DMS 273 treated with DMSO at 0.1 percent for 48 hours (cell line): ENCODE measurements at regions not wholly inside any gene's neighbourhood (a gene's known extent, or its start where the extent isn't known, plus 50 kb on each side); places are given as distances from the start of the nearest gene placed in this dataset.
"Not testable (repeated sequence)": the region's sequence is repeated elsewhere in the genome, so short reads cannot be mapped to it uniquely, and the experiment has no call there.

Experiments used
- DNase-seq: peaks from one replicate; lab custom pipeline; 2025; lab: John Stamatoyannopoulos, UW

DNA sequence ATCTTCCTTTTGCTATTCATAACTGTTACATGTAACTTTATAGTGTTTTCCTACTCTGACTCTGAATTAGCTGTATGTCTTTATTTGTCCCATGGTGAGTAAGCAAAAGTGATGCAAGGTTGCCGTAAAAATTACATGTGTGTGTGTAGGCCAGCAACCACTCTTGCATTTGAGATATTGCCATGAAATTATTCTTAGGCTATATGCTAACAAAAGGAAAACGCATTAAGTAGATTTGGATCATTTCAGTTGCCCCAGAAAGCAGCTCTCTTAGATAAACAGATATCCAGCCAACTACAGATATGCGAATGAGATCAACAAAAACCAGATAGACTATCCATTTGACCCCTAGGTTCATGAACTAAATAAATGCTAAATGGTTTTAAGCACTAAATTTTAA is 73.6 kb downstream of the CYLC2 start:
- DNase-seq = no peak

DNA sequence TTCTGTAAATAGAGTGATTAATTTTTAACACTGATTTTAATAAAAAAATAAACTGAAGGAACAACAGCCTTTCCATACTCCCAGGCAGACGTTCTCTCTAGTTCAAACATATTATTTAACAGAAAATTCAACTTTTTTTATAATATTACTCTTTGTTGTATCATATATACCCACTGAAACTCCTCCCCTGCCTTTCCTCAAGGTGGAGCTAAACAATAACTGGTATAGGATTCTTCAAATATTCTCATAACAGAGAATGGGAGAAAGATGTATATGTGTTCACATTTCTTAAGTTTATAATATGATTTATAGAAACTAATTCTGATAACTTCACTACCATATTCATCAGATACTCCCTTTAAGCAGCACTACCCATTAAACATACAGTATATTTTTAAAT is 83.4 kb downstream of the CYLC2 start:
- DNase-seq = no peak

DNA sequence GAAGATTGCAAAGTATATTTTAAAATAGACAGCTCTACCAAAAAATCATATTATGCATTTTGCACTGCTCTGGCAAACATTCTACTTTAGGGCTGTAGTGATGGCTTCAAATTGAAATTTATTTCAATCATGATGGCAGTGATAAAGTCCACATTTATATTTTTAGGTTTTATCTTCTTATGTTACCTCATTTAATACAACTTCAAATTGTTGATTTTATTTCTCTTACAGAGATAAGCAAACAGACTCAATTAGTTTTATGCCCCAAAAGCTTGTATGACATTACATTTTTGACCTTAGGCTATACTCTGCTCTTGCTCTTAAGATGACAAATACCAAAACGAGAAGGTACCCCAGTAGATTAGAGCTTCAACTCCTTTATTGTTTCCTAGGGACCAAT is 87.4 kb downstream of the CYLC2 start:
- no peak for DNase-seq

DNA sequence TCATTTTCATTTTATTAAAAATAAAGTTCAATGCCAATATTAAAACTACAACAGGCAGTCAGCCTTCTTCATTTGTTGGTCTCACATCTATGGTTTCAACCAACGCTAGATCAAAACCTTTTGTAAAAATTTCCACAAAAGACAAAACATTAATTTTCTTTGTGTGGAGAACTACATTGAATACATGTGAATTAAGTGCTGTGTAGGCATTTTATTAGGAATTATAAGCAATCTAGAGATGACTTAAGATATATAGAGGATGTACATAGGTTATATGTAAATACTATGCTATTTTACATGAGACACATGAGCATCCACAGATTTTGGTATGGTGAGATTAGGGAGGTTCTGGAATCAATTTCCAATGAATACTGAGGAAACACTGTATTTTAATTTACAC is 94.2 kb downstream of the CYLC2 start:
- no peak for DNase-seq

DNA sequence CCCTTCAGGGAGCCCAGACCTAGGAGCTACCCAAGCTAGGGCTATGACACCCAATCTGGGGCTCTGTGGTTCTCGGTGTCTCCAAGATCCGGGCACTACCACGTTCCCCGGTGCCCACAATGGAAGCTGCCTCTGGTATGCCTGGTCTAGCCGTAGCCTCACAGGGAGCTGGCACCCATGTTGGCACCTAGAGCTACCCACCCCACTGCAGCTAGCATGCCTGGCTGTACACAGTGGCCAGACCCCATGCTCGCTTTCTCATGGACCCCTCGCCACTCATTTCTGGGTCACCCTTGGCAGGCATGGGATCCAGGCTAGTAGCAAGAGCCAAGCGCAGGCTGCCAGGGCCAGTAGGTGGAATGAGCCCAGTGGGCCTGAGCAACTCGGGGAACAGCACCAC is 109.0 kb downstream of the CYLC2 start:
- DNase-seq = no peak

DNA sequence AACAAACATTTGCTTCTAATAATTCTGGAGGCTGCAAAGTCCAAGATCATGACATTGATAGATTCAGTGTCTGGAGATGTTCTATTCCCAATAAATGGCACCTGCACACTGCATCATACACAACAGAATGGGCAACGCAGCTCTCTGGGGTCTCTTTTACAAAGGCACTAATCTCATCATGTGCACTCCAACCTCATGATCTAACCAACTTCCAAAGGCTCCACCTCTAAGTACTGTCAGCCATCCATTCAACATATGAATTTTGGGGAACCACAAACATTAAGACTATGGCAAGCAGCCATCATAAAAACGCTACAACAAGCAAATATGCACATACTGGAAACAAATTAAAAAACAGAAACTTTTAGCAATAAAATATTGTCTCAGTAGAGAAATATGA is 121.1 kb downstream of the CYLC2 start:
- DNase-seq = no peak

DNA sequence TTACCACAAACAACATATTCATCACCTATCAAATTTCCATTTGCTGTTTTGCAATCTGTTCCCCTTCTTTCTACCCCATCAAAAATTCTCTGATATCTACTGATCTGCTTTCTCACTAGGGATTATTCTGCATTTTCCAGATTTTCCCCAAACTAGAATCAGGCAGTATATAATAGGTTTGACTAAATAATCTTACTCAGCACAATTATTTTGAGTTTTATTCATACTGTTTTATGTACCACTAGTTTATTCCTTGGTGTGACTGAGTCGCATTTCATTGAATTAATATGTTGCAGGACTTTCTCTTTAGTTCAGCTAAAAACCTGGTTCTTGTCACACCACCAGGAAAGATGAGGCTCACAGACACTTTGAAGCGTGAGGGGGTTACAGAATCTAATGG is 131.4 kb downstream of the CYLC2 start:
- no peak for DNase-seq

DNA sequence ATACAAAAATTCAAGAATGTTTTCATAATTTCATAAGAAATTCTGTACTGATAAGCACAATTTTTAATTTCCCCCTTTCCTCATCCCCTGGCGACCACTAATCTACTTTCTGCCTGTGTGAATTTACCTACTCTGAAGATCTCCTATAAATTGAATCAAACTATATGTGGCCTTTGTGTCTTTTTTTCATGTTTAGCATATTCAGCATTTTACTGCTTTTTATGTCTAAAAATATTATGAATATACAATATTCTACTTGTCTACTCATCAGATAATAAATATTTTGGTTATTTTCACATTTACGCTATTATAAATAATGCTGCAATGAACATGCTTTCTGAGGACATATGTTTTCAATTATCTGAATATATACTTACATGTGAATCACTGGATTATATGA is 144.8 kb downstream of the CYLC2 start:
- DNase-seq = no peak

DNA sequence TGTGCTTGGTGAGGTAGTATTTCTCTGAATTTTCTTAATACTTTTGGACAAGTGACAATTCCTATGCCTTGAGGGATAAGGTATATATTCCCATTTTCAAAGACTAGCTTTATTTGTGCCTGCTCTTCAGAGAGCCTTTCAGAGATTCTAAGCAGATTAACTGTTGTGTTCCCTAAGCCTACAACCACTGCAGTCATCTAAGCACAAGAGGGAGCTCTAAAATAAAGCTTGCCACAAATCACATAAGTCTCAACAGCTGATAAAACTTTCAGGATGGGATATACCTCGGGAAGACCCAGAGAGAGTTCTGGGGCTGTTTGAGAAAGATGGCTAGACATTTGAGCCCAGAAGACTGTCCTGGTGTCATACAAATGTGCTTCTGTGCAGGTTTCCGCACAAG is 157.3 kb downstream of the CYLC2 start:
- DNase-seq = no peak

DNA sequence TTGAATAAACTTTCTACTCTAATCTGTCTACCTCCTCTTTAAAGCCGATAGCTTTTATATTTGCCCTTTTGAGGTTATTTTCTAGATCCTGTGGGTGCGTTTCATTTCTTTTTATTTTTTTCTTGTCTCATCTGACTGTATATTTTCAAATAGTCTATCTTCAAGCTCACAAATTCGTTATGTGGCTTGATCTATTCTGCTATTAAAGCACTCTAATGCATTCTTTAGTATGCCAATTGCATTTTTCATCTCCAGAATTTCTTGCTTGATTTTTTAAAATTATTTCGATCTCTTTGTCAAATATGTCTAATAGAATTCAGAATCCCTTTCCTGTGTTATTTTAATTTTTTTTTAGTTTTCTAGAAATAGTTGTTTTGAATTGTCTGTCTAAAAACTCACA is 172.4 kb downstream of the CYLC2 start:
- DNase-seq = no peak

DNA sequence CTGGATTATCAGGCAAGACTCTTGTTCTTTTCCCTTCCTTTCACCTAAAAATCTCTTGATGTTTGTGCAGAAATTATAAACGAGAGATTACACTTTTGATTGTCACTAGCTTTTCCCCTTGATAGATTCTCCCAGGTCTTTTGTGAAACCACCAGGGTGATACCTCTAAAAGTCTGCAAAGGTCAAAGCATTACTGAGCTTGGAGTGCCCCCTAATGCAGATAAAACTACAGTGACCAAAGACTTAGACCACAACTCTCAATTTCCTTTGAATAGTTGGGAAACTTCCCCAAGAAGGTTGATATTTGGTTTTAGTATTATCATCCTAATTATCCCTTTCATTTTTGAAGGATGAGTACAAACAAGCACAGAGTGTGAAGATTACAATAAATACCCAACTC is 173.1 kb downstream of the CYLC2 start:
- no peak for DNase-seq

DNA sequence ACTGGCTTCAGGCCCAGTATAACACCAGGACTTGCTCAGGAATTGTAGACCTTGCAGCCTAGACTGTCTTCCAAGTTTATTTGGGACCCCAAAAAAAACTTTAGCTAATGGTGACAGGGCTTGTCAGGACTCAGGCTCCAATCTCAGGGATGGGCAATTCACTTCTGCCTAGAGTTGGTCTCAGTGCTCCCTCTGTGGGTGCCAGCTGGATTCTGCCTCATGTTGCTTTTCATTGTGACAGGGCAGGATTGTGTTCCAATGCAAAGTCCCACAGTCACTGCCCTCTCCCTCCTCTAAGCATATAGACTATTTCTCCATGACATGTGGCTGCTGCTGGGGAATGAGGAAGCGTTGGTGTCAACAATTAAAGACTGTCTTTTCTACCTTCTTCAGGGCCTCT is 174.7 kb downstream of the CYLC2 start:
- no peak for DNase-seq

DNA sequence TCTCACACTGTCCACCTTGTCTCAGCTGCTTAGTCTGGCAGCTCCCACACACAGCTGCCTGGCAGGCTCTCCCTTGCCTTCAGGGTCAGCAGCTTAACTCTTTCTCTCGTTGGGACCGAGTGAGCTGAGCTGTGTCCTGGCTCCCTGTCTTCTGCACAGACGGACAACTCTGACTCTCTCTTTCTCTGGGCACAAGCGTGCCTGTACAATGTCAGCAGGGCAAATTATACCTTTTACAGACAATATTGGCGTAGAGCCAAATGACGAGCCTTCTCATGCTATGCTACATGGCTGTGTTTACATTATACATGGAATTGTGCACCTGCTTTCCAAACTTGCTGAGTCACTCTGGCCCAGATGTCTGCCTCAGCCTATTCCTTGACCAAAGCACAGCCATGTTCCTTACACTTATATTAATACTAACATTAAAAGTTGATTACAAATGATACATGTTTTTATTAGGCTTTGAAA is 188.6 kb downstream of the CYLC2 start:
- DNase-seq = no peak

DNA sequence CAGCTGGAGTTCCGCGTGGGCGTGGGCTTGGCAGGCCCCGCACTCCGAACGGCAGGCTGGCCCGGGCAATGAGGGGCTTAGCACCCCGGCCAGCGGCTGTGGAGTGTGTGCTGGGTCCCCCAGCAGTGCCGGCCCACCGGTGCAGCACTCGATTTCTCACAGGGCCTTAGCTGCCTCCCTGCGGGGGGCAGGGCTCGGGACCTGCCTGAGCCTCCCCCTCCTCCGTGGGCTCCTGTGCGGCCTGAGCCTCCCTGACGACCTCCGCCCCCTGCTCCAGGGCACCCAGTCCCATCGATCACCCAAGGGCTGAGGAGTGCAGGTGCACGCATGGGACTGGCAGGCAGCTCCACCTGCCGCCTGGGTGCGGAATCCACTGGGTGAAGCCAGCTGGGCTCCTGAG is 191.8 kb downstream of the CYLC2 start:
- DNase-seq = no peak

DNA sequence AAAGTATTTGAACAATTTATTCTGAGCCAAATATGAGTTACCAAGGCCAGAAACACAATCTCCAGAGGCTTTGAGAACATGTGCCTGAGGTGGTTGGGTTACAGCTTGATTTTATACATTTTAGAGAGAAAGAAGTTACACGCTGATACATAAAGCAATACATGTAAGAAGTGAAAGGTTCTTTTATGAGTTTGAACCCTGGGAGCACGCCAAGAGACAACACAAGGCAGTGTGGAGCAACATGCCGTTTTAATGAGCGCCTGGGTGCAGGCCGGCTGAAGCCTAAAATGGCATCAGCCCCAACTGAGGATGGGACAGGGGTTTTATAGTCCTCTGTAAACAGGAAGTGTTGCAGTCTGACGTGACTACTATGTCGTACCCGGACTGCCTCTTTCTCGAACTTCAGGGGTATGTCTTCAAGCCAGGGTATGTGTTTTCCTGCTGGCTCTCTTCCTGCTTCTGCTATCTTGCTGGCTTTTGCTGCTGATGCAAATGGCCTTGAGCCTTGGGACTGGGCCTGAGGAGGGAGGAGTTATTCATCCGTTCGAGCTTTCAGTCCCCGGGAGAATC is 193.7 kb downstream of the CYLC2 start:
- no peak for DNase-seq

DNA sequence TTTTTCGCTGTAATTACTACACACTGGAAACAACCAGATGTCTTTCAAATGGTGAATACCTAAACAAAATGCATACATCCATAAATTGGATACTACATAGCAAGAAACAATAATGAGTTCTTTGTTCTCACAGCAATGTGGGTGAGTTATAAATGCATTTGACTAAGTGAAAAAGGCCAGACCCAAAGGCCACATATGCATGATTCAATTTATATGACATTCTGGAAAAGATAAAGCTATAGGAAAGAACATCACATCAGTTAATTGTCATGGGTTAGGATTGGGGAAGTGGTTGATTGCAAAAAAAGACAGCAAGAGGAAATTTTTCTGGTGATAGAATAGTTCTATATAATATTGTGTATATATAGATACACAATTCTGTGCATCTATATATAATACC is 198.9 kb downstream of the CYLC2 start:
- DNase-seq = no peak

DNA sequence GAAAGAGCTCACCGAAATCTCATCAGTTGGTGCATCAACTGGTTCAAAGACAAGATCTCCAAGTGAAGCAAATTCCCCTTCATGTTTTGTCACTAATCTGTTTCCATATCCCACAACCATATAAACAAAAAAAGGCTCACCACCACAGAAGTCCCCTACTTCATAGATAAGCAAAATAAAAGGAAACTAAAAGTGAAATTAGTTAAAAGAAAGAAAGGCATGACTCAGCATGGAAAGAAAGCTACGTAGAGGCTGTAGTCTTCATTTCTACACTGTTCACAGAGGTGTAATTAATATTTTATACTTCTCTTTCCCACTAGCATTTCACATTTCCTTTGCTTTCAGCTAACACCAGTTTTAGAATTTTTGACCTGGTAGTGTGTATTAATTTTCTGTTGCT is 208.0 kb downstream of the CYLC2 start:
- DNase-seq = no peak

DNA sequence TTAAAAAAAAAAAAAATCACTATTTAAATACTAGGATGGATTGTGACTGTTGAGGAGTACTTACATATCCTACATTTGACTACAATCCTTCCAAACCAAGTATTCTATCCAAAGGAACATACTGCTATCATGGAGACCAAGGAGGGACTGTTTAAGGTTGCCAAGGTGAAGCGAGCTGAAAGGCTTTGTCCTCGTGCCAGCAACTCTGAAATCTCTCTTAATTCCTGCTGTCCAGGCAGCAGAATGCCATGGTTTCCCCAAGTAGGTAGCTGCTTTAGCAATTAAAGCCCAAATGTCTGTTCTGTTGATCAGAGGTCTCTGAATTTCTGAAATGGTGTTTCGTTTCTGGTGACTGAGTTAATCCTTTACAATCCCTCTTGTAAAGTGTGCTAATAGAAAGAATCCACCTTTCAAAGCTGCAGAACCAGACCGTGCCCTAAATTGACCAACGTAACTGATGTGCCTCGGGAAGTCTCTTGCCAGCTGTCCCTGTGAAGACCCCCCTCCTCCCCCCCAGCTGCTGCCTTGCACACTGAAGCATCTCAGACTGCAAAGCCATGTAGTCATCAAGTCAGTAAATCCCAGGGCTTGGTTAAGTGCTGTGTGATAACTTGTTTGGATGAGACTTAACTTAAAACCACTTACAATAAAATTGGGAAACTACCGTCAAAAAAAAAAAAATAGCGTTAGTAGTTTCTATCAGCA is 210.9 kb downstream of the CYLC2 start:
- DNase-seq = not testable (repeated sequence)

DNA sequence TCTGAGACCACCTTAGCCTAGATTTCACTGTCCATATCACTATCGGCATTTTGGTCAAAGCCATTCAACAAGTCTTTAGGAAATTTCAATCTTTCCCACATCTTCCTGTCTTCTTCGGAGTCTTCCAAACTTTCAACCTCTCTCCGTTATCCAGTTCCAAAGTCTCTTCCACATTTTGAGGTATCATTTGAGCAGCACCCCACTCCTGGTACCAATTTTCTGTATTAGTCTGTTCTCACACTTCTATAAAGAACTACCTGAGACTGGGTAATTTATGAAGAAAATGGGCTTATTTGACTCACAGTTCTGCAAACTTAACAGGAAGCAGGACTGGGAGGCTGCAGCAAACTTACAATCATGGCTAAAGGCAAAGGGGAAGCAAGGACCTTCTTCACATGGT is 215.5 kb downstream of the CYLC2 start:
- no peak for DNase-seq

DNA sequence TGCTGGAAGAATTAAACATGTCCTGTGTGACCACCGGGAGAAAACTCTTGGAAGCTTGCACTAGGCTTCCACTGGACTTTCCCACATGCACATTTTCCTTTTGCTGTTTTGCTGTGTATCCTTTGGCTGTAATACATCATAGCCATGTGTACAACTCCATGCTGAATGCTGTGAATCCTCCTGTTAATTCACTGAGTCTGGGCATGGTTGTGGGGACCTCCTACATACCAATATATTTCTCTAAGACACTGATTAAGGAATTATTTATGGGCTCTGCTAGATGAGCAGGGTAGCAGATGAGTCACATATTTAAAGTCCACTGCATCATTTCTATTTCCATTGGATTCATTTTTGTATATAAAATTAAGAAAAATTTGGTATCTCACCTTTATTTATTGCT is 220.1 kb downstream of the CYLC2 start:
- DNase-seq = no peak

DNA sequence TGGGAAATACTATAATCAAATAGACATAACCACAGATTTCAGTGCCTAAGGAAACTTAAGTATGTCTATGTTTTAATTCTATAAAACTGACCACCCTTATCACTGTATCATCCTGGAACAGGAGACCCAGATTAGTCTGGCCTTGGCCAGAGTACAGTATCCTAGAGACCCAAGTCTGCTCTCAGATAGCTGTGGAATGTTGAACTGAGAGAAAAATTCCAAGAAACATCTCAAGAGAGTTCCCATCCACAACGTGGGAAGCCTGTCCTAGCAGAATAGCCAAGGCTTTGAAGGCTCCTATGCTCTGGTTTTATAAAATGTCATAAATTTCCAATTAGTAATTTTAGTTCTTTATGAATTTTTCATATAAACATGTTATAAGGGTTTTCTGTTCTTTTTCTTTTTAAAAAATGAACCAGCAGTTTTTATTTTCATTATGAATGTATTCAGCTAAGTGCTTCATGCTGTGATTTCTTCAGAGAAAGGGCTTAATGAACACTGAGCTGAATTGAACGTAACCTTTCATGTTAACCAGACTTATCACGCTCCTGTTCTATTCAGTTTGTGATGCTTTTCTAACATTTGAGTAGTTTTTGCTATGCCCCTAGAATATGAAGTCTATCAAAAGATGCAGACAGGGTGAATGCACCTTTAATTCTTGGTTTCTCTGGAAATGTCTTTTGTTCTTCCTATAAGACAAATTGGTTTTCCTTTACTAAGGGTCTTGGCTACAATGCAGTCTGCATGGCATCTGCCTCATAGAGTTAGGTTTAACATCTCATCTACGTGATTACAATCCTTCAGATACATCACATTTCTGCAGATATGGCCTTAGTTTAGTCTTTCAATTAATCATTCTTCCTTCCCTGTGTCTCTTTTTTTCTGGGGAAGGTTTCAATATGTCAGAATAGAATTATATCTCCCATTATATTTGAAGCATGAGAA is 230.8 kb downstream of the CYLC2 start:
- no peak for DNase-seq

DNA sequence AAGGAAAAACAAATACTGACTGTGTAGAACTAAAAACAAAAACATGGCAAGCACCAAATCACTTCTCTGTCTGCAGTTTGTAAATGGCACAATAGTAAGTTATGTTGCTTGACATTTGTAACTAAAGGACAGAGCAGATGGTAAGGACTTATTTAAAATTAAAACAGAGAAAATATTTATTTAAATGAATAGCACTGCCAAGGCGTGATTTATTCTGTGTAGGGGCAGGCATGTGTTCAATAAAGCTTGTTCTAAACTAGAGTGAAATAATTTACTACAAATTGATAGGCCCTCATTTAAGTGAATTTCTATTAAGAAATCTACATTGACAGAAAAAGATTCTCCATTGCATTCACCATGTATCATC is 231.5 kb downstream of the CYLC2 start:
- no peak for DNase-seq

DNA sequence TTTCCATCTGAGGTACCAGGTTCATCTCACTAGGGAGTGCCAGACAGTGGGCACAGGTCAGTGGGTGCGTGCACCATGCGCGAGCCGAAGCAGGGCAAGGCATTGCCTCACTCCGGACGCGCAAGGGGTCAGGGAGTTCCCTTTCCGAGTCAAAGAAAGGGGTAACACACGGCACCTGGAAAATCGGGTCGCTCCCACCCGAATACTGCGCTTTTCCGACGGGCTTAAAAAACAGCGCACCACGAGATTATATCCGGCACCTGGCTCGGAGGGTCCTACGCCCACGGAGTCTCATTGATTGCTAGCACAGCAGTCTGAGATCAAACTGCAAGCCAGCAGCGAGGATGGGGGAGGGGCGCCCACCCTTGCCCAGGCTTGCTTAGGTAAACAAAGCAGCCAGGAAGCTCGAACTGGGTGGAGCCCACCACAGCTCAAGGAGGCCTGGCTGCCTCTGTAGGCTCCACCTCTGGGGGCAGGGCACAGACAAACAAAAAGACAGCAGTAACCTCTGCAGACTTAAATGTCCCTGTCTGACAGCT is 242.5 kb downstream of the CYLC2 start:
- not testable (repeated sequence) for DNase-seq
